ENCODE measurements at regions not wholly inside any gene's neighbourhood (a gene's known extent, or its start where the extent isn't known, plus 50 kb on each side); places are given as distances from the start of the nearest gene placed in this dataset.
"Not testable (repeated sequence)": the region's sequence is repeated elsewhere in the genome, so short reads cannot be mapped to it uniquely, and the experiment has no call there.

- in situ Hi-C loops (cut with HindIII; ENCODE audit: low sequenced_read_pairs) = no loop called here
- H3K4me3 ChIP-seq (ENCODE audit: low read depth, low read length) = no peak overlapping the region
- no peak for DNase-seq (ENCODE audit: low read depth)
- TF ChIP-seq CTCF (IDR thresholded peaks at IDR 0.05; ENCODE audit: low read depth, low read length, missing control alignments) = no peak
Measured at GRCh38 chr12:67546746-67547145, 101.8 kb upstream of the DYRK2 start.

- in situ Hi-C loops (cut with HindIII; ENCODE audit: low sequenced_read_pairs); DNase-seq (ENCODE audit: low read depth): not testable (repeated sequence)
Measured at GRCh38 chr12:67555075-67555717, 93.3 kb upstream of the DYRK2 start.

GRCh38 chr12:67558775-67559174 is 89.8 kb upstream of the DYRK2 start:
- no peak for TF ChIP-seq CTCF (IDR thresholded peaks at IDR 0.05; ENCODE audit: low read depth, low read length, missing control alignments)
- no peak for DNase-seq (ENCODE audit: low read depth)
- no peak overlapping the region for H3K4me3 ChIP-seq (ENCODE audit: low read depth, low read length)
- in situ Hi-C loops (cut with HindIII; ENCODE audit: low sequenced_read_pairs) = no loop called here

More at GRCh38 chr12:67555075-67555717, 93.3 kb upstream of the DYRK2 start:
- not testable (repeated sequence) for H3K4me3 ChIP-seq (ENCODE audit: low read depth, low read length)

- DNase-seq (ENCODE audit: low read depth) = no peak
- no peak for TF ChIP-seq CTCF (IDR thresholded peaks at IDR 0.05; ENCODE audit: low read depth, low read length, missing control alignments)
- in situ Hi-C loops (cut with HindIII; ENCODE audit: low sequenced_read_pairs) = no loop called here
- H3K4me3 ChIP-seq (ENCODE audit: low read depth, low read length) = no peak overlapping the region
Measured at GRCh38 chr12:67559751-67560150, 88.8 kb upstream of the DYRK2 start.

- in situ Hi-C loops (cut with HindIII; ENCODE audit: low sequenced_read_pairs) = no loop called here
- no peak for TF ChIP-seq CTCF (IDR thresholded peaks at IDR 0.05; ENCODE audit: low read depth, low read length, missing control alignments)
- no peak overlapping the region for H3K4me3 ChIP-seq (ENCODE audit: low read depth, low read length)
- no peak for DNase-seq (ENCODE audit: low read depth)
Measured at GRCh38 chr12:67562513-67563287, 85.8 kb upstream of the DYRK2 start.

GRCh38 chr12:67568055-67568454 is 80.5 kb upstream of the DYRK2 start:
- no peak for DNase-seq (ENCODE audit: low read depth)
- in situ Hi-C loops (cut with HindIII; ENCODE audit: low sequenced_read_pairs) = no loop called here
- TF ChIP-seq CTCF (IDR thresholded peaks at IDR 0.05; ENCODE audit: low read depth, low read length, missing control alignments) = no peak
- H3K4me3 ChIP-seq (ENCODE audit: low read depth, low read length) = no peak overlapping the region

- DNase-seq (ENCODE audit: low read depth) = no peak
- no peak for TF ChIP-seq CTCF (IDR thresholded peaks at IDR 0.05; ENCODE audit: low read depth, low read length, missing control alignments)
- no peak overlapping the region for H3K4me3 ChIP-seq (ENCODE audit: low read depth, low read length)
- in situ Hi-C loops (cut with HindIII; ENCODE audit: low sequenced_read_pairs) = no loop called here
Measured at GRCh38 chr12:67572492-67572891, 76.1 kb upstream of the DYRK2 start.

Data from astrocyte of the cerebellum (primary cell).